Panc1 (cell line): ENCODE measurements at regions not wholly inside any gene's neighbourhood (a gene's known extent, or its start where the extent isn't known, plus 50 kb on each side); places are given as distances from the start of the nearest gene placed in this dataset.

Source experiments
- ATAC-seq: fragments of 200-7000 bp; cut with Tn5 transposase; 2 replicates; pipeline ENCODE4 v1.9.1; 2020; ENCODE audit warnings: mild to moderate bottlenecking, moderate library complexity
- BruUV-seq: library from RNA; stranded (reverse); fragments of 400-500 nt; replicated peaks from 2 replicates; lab custom pipeline; 2021; lab: Mats Ljungman, UMichigan
- CTCF ChIA-PET: fragments of 300-600 bp; sonication (Branson Sonifier 250); formaldehyde crosslinking; loops from one replicate; lab custom pipeline; 2022; ENCODE audit warnings: antibody characterized with exemption; lab: Charles Lee
- POLR2A ChIA-PET: fragments of 300-600 bp; sonication (Branson Sonifier 250); formaldehyde crosslinking; loops from one replicate; lab custom pipeline; 2022; ENCODE audit warnings: antibody characterized with exemption; lab: Charles Lee
- DNase-seq: peaks from one replicate; pipeline ENCODE4 v3.0.0-alpha.2; 2010; ENCODE audit warnings: low read depth, low spot score
- H3K27ac ChIP-seq: 2 replicates; pipeline ENCODE4 v1.5.1; 2011; ENCODE audit warnings: mild to moderate bottlenecking, low read length, inconsistent platforms
- H3K27me3 ChIP-seq: fragments of 200-500 bp; sonication (Bioruptor generic); 2 replicates; pipeline ENCODE4 v1.6.0; 2014; ENCODE audit warnings: low read length, inconsistent platforms; ENCODE audit not compliant: control insufficient read depth, insufficient read depth
- H3K36me3 ChIP-seq: fragments of 200-500 bp; sonication (Bioruptor generic); 2 replicates; pipeline ENCODE4 v1.5.1; 2014; ENCODE audit warnings: inconsistent platforms, mild to moderate bottlenecking, low read length, moderate library complexity; ENCODE audit not compliant: control insufficient read depth, insufficient read depth
- H3K4me1 ChIP-seq: 2 replicates; pipeline ENCODE4 v1.5.1; 2011; ENCODE audit warnings: inconsistent platforms, mild to moderate bottlenecking, low read length, moderate library complexity; ENCODE audit not compliant: control insufficient read depth, insufficient read depth
- H3K4me3 ChIP-seq, 2 experiments: 2 replicates each; pipeline ENCODE4 v1.5.1; 2011 to 2012; ENCODE audit warnings: low read depth in 2 of 2, low read length in 2 of 2, mild to moderate bottlenecking in 2 of 2, inconsistent platforms in 1 of 2, moderate library complexity in 1 of 2
- H3K9me3 ChIP-seq: fragments of 200-500 bp; sonication (Bioruptor generic); 2 replicates; pipeline ENCODE4 v1.5.1; 2014; ENCODE audit warnings: low read depth, mild to moderate bottlenecking, inconsistent platforms, low read length, moderate library complexity; ENCODE audit not compliant: control insufficient read depth, insufficient read depth
- POLR2AphosphoS5 ChIP-seq: IDR thresholded peaks from 2 replicates; pipeline ENCODE4 v1.6.1; 2012; ENCODE audit warnings: mild to moderate bottlenecking, low read depth, low read length, moderate library complexity
- REST ChIP-seq, 2 experiments: IDR thresholded peaks; 2 replicates each; pipeline ENCODE4 v1.6.1; 2011 to 2012; ENCODE audit warnings: low read depth in 2 of 2, control low read depth in 1 of 2, low read length in 1 of 2, mild to moderate bottlenecking in 1 of 2, moderate library complexity in 1 of 2; ENCODE audit not compliant: insufficient read depth in 1 of 2
- SIN3A ChIP-seq: IDR thresholded peaks from 2 replicates; pipeline ENCODE4 v1.6.1; 2012; ENCODE audit warnings: low read depth, mild to moderate bottlenecking, low read length, moderate library complexity, borderline replicate concordance; ENCODE audit not compliant: insufficient read depth
- TCF7L2 ChIP-seq: IDR thresholded peaks from 2 replicates; pipeline ENCODE4 v1.6.1; 2011; ENCODE audit warnings: mild to moderate bottlenecking, low read depth, low read length, inconsistent platforms
- in situ Hi-C: cut with HindIII; loops from 2 replicates; pipeline ENCODE4 v1.10.0; 2016; ENCODE audit warnings: low sequenced_read_pairs, low pct_unique_long_range_greater_than_20kb
- intact Hi-C: fragments of 100-400 bp; cut with micrococcal nuclease; formaldehyde crosslinking; loops from one replicate; pipeline ENCODE4 v1.10.0; 2022; ENCODE audit not compliant: unreplicated experiment
- TF ChIP-seq, protein P1 (sequence below): fragments of 450-650 bp; IDR thresholded peaks from 2 replicates; pipeline ENCODE4 v1.5.1; 2017; ENCODE audit warnings: mild to moderate bottlenecking

GRCh38 chr13:59208405-59209195, 955.1 kb downstream of the DIAPH3 start:
- intact Hi-C loops, result no loop called here
- in situ Hi-C loops, result no loop called here
- DNase-seq (no peak), ATAC-seq (no peak)
- H3K4me3 ChIP-seq, result no peak overlapping the region
- CTCF ChIA-PET, result no interaction called here
- POLR2A ChIA-PET, result no interaction called here
- TF ChIP-seq POLR2AphosphoS5 (no peak), REST (IDR thresholded peaks at IDR 0.05; ENCODE audit: insufficient read depth in 1 of 2, low read depth in 2 of 2, low read length in 1 of 2) (no peak)
- TF ChIP-seq, protein P1, sequence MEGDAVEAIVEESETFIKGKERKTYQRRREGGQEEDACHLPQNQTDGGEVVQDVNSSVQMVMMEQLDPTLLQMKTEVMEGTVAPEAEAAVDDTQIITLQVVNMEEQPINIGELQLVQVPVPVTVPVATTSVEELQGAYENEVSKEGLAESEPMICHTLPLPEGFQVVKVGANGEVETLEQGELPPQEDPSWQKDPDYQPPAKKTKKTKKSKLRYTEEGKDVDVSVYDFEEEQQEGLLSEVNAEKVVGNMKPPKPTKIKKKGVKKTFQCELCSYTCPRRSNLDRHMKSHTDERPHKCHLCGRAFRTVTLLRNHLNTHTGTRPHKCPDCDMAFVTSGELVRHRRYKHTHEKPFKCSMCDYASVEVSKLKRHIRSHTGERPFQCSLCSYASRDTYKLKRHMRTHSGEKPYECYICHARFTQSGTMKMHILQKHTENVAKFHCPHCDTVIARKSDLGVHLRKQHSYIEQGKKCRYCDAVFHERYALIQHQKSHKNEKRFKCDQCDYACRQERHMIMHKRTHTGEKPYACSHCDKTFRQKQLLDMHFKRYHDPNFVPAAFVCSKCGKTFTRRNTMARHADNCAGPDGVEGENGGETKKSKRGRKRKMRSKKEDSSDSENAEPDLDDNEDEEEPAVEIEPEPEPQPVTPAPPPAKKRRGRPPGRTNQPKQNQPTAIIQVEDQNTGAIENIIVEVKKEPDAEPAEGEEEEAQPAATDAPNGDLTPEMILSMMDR, result no peak
- H3K9me3 ChIP-seq, result no peaks in the 10 kb centered on the region
- H3K27ac ChIP-seq, result no peak overlapping the region
- H3K4me1 ChIP-seq, result no peaks in the 10 kb centered on the region
- no TSS peak for BruUV-seq
- no peaks in the 10 kb centered on the region for H3K36me3 ChIP-seq
- H3K27me3 ChIP-seq, result no peaks in the 10 kb centered on the region

DNA sequence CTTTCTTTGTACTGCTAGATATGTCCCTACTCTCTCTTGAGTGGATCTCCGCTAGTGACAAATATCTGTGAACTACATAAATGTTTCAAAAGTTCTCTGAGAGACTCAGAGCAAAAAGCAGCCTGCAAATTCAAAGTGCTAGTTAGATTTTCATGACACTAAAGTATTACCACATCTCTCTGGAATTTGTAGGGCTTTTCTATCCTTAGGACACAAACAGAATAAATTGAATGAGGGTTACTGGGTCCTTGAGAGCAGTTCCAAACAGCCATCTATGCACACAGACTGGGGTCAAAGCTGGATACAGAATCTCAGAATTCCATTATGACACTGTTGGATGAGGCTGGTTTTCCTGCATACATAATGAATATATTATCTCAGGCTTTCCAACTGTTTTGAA, 953.2 kb downstream of the DIAPH3 start:
- Histone ChIP-seq H3K27me3 (no peaks in the 10 kb centered on the region), H3K4me1 (no peaks in the 10 kb centered on the region), H3K36me3 (no peaks in the 10 kb centered on the region), H3K9me3 (no peaks in the 10 kb centered on the region), H3K4me3 (no peak overlapping the region), H3K27ac (no peak overlapping the region)
- ATAC-seq (no peak), DNase-seq (no peak)
- in situ Hi-C loops, result no loop called here
- ChIA-PET CTCF (no interaction called here), POLR2A (no interaction called here)
- intact Hi-C loops, result no loop called here
- no TSS peak for BruUV-seq
- TF ChIP-seq REST (IDR thresholded peaks at IDR 0.05; ENCODE audit: insufficient read depth in 1 of 2, low read depth in 2 of 2, low read length in 1 of 2), result no peak
- TF ChIP-seq POLR2AphosphoS5, result no peak
- TF ChIP-seq SIN3A, result no peak
- TF ChIP-seq, protein P1, result no peak
- no peak for TF ChIP-seq TCF7L2
